NCI-H128 (cell line): ENCODE measurements at regions not wholly inside any gene's neighbourhood (a gene's known extent, or its start where the extent isn't known, plus 50 kb on each side); places are given as distances from the start of the nearest gene placed in this dataset.
A peak's percentile ranks its signal among the peaks of the same experiment; 100 is the strongest.

Source experiments
- DNase-seq: peaks from one replicate; lab custom pipeline; 2025; ENCODE audit not compliant: unreplicated experiment; lab: John Stamatoyannopoulos, UW

GRCh38 chr6:79864421-79864820, 82.9 kb downstream of the ELOVL4 start:
- no peak for DNase-seq

- peak; percentile 36 for DNase-seq
These were observed 83.4 kb downstream of the ELOVL4 start for GRCh38 chr6:79864001-79864400.

GRCh38 chr6:79863566-79863965, 83.8 kb downstream of the ELOVL4 start:
- no peak for DNase-seq

- no peak for DNase-seq
These were observed 84.6 kb downstream of the ELOVL4 start for GRCh38 chr6:79862711-79863110.

- no peak for DNase-seq
These were observed 85.2 kb downstream of the ELOVL4 start for GRCh38 chr6:79862126-79862525.

GRCh38 chr6:79861023-79861422, 86.3 kb downstream of the ELOVL4 start:
- no peak for DNase-seq

- no peak for DNase-seq
These were observed 99.9 kb downstream of the ELOVL4 start for GRCh38 chr6:79847426-79847825.

- no peak for DNase-seq
These were observed 104.8 kb downstream of the ELOVL4 start for GRCh38 chr6:79842376-79843040.

- DNase-seq: no peak
These were observed 105.6 kb downstream of the ELOVL4 start for GRCh38 chr6:79841577-79842375.

- DNase-seq: no peak
These were observed 108.5 kb downstream of the ELOVL4 start for GRCh38 chr6:79838851-79839250.

- no peak for DNase-seq
These were observed 113.4 kb downstream of the ELOVL4 start for GRCh38 chr6:79833964-79834284.

GRCh38 chr6:79833264-79833963, 113.9 kb downstream of the ELOVL4 start:
- no peak for DNase-seq

- DNase-seq: no peak
These were observed 114.6 kb downstream of the ELOVL4 start for GRCh38 chr6:79832723-79833122.

GRCh38 chr6:79824202-79824601, 123.2 kb downstream of the ELOVL4 start:
- no peak for DNase-seq

GRCh38 chr6:79821859-79822258, 125.5 kb downstream of the ELOVL4 start:
- no peak for DNase-seq

- DNase-seq: no peak
These were observed 128.9 kb downstream of the ELOVL4 start for GRCh38 chr6:79818471-79818870.

- DNase-seq: no peak
These were observed 132.4 kb downstream of the ELOVL4 start for GRCh38 chr6:79814940-79815339.

- DNase-seq: peak; percentile 53
These were observed 133.3 kb downstream of the ELOVL4 start for GRCh38 chr6:79813854-79814709.

- no peak for DNase-seq
These were observed 134.1 kb downstream of the ELOVL4 start for GRCh38 chr6:79813143-79813850.

- no peak for DNase-seq
These were observed 135.2 kb downstream of the ELOVL4 start for GRCh38 chr6:79812195-79812594.

GRCh38 chr6:79810871-79811270, 136.5 kb downstream of the ELOVL4 start:
- peak; percentile 69 for DNase-seq
